ENCODE measurements at regions not wholly inside any gene's neighbourhood (a gene's known extent, or its start where the extent isn't known, plus 50 kb on each side); places are given as distances from the start of the nearest gene placed in this dataset.

- 37 to 53% (median 44%) methylated on average over 1 of the region's 1 CpG for WGBS, 3 donors
- Histone ChIP-seq H3K4me3 (no peak overlapping the region), H3K27me3 (no peaks in the 10 kb centered on the region), H3K9me3 (no peaks in the 10 kb centered on the region), H3K36me3 (no peaks in the 10 kb centered on the region), H3K27ac (no peak overlapping the region), H3K4me1 (ENCODE audit: insufficient read depth) (peaks cover 2% of the 10 kb centered on the region)
- DNase-seq: no peak
- no peak for TF ChIP-seq POLR2A (IDR thresholded peaks at IDR 0.05)
- no peak for TF ChIP-seq EP300 (IDR thresholded peaks at IDR 0.05)
- TF ChIP-seq, protein P1, sequence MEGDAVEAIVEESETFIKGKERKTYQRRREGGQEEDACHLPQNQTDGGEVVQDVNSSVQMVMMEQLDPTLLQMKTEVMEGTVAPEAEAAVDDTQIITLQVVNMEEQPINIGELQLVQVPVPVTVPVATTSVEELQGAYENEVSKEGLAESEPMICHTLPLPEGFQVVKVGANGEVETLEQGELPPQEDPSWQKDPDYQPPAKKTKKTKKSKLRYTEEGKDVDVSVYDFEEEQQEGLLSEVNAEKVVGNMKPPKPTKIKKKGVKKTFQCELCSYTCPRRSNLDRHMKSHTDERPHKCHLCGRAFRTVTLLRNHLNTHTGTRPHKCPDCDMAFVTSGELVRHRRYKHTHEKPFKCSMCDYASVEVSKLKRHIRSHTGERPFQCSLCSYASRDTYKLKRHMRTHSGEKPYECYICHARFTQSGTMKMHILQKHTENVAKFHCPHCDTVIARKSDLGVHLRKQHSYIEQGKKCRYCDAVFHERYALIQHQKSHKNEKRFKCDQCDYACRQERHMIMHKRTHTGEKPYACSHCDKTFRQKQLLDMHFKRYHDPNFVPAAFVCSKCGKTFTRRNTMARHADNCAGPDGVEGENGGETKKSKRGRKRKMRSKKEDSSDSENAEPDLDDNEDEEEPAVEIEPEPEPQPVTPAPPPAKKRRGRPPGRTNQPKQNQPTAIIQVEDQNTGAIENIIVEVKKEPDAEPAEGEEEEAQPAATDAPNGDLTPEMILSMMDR (IDR thresholded peaks at IDR 0.05): no peak
- intact Hi-C loops (cut with DNase I): no loop called here
Observed at GRCh38 chr12:107847430-107847829, 72.9 kb downstream of the ASCL4 start.

- intact Hi-C loops (cut with DNase I): no loop called here
- no peak for DNase-seq
- H3K4me1 ChIP-seq (ENCODE audit: insufficient read depth): peaks cover 2% of the 10 kb centered on the region
- no peaks in the 10 kb centered on the region for H3K9me3 ChIP-seq
- 36 to 49% (median 39%) methylated on average over 3 of the region's 3 CpGs for WGBS, 3 donors
- H3K27me3 ChIP-seq: no peaks in the 10 kb centered on the region
- TF ChIP-seq POLR2A (IDR thresholded peaks at IDR 0.05) (no peak), EP300 (IDR thresholded peaks at IDR 0.05) (no peak)
- TF ChIP-seq, protein P1 (IDR thresholded peaks at IDR 0.05): no peak
- no peak overlapping the region for H3K27ac ChIP-seq
- no peak overlapping the region for H3K4me3 ChIP-seq
- no peaks in the 10 kb centered on the region for H3K36me3 ChIP-seq
Observed at GRCh38 chr12:107847830-107848229, 73.3 kb downstream of the ASCL4 start.

DNA sequence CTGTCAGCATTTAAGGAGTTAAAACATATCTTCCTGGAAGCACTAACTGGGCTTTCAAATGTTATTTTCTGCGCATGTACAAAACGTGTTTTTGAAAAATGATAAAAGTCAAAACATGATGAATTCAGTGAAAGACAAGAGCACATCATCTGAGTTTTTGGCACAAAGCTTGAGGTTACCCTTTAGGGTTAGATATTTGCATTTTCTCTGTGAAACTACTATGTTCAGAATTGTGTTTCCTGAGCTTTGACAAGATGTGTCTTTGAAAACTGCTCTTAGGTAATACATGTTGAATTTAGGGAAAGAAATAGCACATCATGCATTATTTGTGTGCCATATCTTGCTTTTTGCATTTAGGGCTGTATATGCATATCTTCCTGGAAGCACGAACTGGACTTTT, 79.0 kb downstream of the ASCL4 start:
- H3K9me3 ChIP-seq: no peaks in the 10 kb centered on the region
- intact Hi-C loops (cut with DNase I): no loop called here
- no peaks in the 10 kb centered on the region for H3K27me3 ChIP-seq
- 19 to 28% (median 28%) methylated on average over 3 of the region's 3 CpGs for WGBS, 3 donors
- no peak overlapping the region for H3K27ac ChIP-seq
- DNase-seq: no peak
- H3K4me1 ChIP-seq (ENCODE audit: insufficient read depth): no peaks in the 10 kb centered on the region
- H3K36me3 ChIP-seq: no peaks in the 10 kb centered on the region
- TF ChIP-seq EP300 (IDR thresholded peaks at IDR 0.05): no peak
- H3K4me3 ChIP-seq: no peak overlapping the region

DNA sequence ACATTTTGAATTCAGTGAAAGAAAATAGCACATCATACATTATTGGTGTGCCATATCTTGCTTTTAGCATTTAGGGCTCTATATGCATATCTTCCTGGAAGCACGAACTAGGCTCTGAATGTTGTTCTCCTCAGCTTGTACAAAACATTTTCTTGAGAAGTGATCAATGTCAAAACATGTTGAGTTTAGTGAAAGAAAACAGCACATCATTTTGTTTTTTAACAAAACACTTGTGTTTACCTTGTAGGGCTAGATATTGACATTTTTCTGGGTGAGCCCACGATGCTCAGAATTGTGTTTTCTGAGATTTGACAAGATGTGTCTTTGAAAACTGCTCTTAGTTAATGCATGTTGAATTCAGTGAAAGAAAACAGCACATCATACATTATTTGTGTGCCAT, 81.0 kb downstream of the ASCL4 start:
- no peak overlapping the region for H3K4me3 ChIP-seq
- no peaks in the 10 kb centered on the region for H3K36me3 ChIP-seq
- H3K4me1 ChIP-seq (ENCODE audit: insufficient read depth): no peaks in the 10 kb centered on the region
- no peak for DNase-seq
- TF ChIP-seq, protein P1 (IDR thresholded peaks at IDR 0.05): no peak
- no peak for TF ChIP-seq EP300 (IDR thresholded peaks at IDR 0.05)
- H3K27ac ChIP-seq: no peak overlapping the region
- intact Hi-C loops (cut with DNase I): no loop called here
- 16 to 44% (median 17%) methylated on average over 2 of the region's 2 CpGs for WGBS, 3 donors
- H3K27me3 ChIP-seq: no peaks in the 10 kb centered on the region
- H3K9me3 ChIP-seq: no peaks in the 10 kb centered on the region

DNA sequence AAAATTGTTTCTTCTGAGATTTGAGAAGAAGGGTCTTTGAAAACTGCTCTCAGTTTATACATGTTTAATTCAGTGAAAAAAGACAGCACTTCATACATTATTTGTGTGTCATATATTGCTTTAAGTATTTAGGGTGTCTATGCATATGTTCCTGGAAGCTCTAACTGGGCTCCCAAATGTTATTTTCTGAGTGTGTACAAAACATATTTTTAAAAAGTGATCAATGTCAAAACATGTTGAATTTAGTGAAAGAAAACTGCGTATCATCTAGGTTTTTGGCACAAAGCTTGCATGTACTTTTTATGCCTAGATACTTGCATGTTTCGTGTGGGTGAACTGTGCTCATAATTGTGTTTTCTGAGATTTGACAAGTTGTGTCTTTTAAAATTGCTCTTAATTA, 81.6 kb downstream of the ASCL4 start:
- no peak overlapping the region for H3K4me3 ChIP-seq
- no peak for DNase-seq
- no peaks in the 10 kb centered on the region for H3K4me1 ChIP-seq (ENCODE audit: insufficient read depth)
- no peaks in the 10 kb centered on the region for H3K9me3 ChIP-seq
- H3K27ac ChIP-seq: no peak overlapping the region
- TF ChIP-seq POLR2A (IDR thresholded peaks at IDR 0.05) (no peak), EP300 (IDR thresholded peaks at IDR 0.05) (no peak)
- TF ChIP-seq, protein P1 (IDR thresholded peaks at IDR 0.05): no peak
- H3K36me3 ChIP-seq: no peaks in the 10 kb centered on the region
- WGBS, 3 donors: 33 to 43% (median 39%) methylated on average over 2 of the region's 2 CpGs
- H3K27me3 ChIP-seq: no peaks in the 10 kb centered on the region
- intact Hi-C loops (cut with DNase I): no loop called here

Measured in ovary (tissue), 7 donors.